ENCODE measurements at regions not wholly inside any gene's neighbourhood (a gene's known extent, or its start where the extent isn't known, plus 50 kb on each side); places are given as distances from the start of the nearest gene placed in this dataset.
A peak's percentile ranks its signal among the peaks of the same experiment; 100 is the strongest.

- H3K4me1 ChIP-seq (ENCODE audit: control insufficient read depth in 2 of 2, insufficient read depth in 1 of 2, low read depth in 1 of 2, low read length in 2 of 2): no peaks in the 10 kb centered on the region
- H3K9ac ChIP-seq (ENCODE audit: low read depth, low read length, poor library complexity): no peak overlapping the region
- no peak overlapping the region for H3K18ac ChIP-seq (ENCODE audit: low read length)
- no peaks in the 10 kb centered on the region for H3K9me3 ChIP-seq (replicated peaks in 1 of 2; ENCODE audit: control insufficient read depth in 2 of 2, insufficient read depth in 1 of 2, low read depth in 1 of 2, low read length in 2 of 2)
- H3K79me1 ChIP-seq (ENCODE audit: low read depth, low read length): no peaks in the 10 kb centered on the region
- H3K14ac ChIP-seq (ENCODE audit: low read length): no peak overlapping the region
- no peak overlapping the region for H3K4me2 ChIP-seq (ENCODE audit: insufficient read depth, low read length, poor library complexity, severe bottlenecking)
- no peak overlapping the region for H2BK15ac ChIP-seq (ENCODE audit: low read length)
- H2BK12ac ChIP-seq (ENCODE audit: low read length): no peak overlapping the region
- no peak overlapping the region for H3K4me3 ChIP-seq (ENCODE audit: low read length in 2 of 2)
- H3K27me3 ChIP-seq (ENCODE audit: control insufficient read depth in 3 of 3, insufficient read depth in 3 of 3, low read depth in 1 of 3, low read length in 3 of 3): no peaks in the 10 kb centered on the region
- no peaks in the 10 kb centered on the region for H3K36me3 ChIP-seq (replicated peaks in 1 of 2; ENCODE audit: control insufficient read depth in 2 of 2, insufficient read depth in 2 of 2, low read length in 2 of 2)
- H3K23ac ChIP-seq (ENCODE audit: low read depth, low read length, poor library complexity): no peak overlapping the region
- no peak overlapping the region for H3K27ac ChIP-seq (replicated peaks; ENCODE audit: low read length)
- no peak for DNase-seq (ENCODE audit: low spot score)
- H2BK120ac ChIP-seq (ENCODE audit: low read depth, low read length): no peak overlapping the region
- no peak overlapping the region for H2AK5ac ChIP-seq (ENCODE audit: low read depth, low read length)
- H4K91ac ChIP-seq (ENCODE audit: low read depth, low read length, poor library complexity): no peak overlapping the region
- H4K8ac ChIP-seq (ENCODE audit: low read depth, low read length): no peak overlapping the region
- H3K4ac ChIP-seq (ENCODE audit: low read length): no peak overlapping the region
- H2AFZ ChIP-seq (ENCODE audit: low read length): peak overlapping the region; percentile 45
- H2BK5ac ChIP-seq (ENCODE audit: low read length): no peak overlapping the region
- no CpG with 5 or more reads among the region's 2 CpGs for WGBS, 2 donors (ENCODE audit: extremely low coverage in 2 of 2, insufficient read length in 2 of 2, insufficient replicate concordance in 1 of 2)
These were observed 338.4 kb downstream of the FIGN start for GRCh38 chr2:163397451-163397850.

GRCh38 chr2:163395602-163396001, 340.2 kb downstream of the FIGN start:
- H3K4me2 ChIP-seq (ENCODE audit: insufficient read depth, low read length, poor library complexity, severe bottlenecking): no peak overlapping the region
- H3K79me1 ChIP-seq (ENCODE audit: low read depth, low read length): no peaks in the 10 kb centered on the region
- no CpG with 5 or more reads among the region's 2 CpGs for WGBS, 2 donors (ENCODE audit: extremely low coverage in 2 of 2, insufficient read length in 2 of 2, insufficient replicate concordance in 1 of 2)
- H2BK12ac ChIP-seq (ENCODE audit: low read length): no peak overlapping the region
- no peak overlapping the region for H2BK5ac ChIP-seq (ENCODE audit: low read length)
- no peak overlapping the region for H2AFZ ChIP-seq (ENCODE audit: low read length)
- no peak overlapping the region for H2BK120ac ChIP-seq (ENCODE audit: low read depth, low read length)
- no peak overlapping the region for H2BK15ac ChIP-seq (ENCODE audit: low read length)
- H3K4ac ChIP-seq (ENCODE audit: low read length): no peak overlapping the region
- H3K9ac ChIP-seq (ENCODE audit: low read depth, low read length, poor library complexity): no peak overlapping the region
- no peak overlapping the region for H3K14ac ChIP-seq (ENCODE audit: low read length)
- H3K18ac ChIP-seq (ENCODE audit: low read length): no peak overlapping the region
- H2AK5ac ChIP-seq (ENCODE audit: low read depth, low read length): no peak overlapping the region
- no peak for DNase-seq (ENCODE audit: low spot score)
- H3K9me3 ChIP-seq (replicated peaks in 1 of 2; ENCODE audit: control insufficient read depth in 2 of 2, insufficient read depth in 1 of 2, low read depth in 1 of 2, low read length in 2 of 2): no peaks in the 10 kb centered on the region
- H3K27me3 ChIP-seq (ENCODE audit: control insufficient read depth in 3 of 3, insufficient read depth in 3 of 3, low read depth in 1 of 3, low read length in 3 of 3): no peaks in the 10 kb centered on the region
- no peak overlapping the region for H3K23ac ChIP-seq (ENCODE audit: low read depth, low read length, poor library complexity)
- no peak overlapping the region for H3K27ac ChIP-seq (replicated peaks; ENCODE audit: low read length)
- H4K8ac ChIP-seq (ENCODE audit: low read depth, low read length): no peak overlapping the region
- H4K91ac ChIP-seq (ENCODE audit: low read depth, low read length, poor library complexity): no peak overlapping the region
- H3K4me1 ChIP-seq (ENCODE audit: control insufficient read depth in 2 of 2, insufficient read depth in 1 of 2, low read depth in 1 of 2, low read length in 2 of 2): no peaks in the 10 kb centered on the region
- no peaks in the 10 kb centered on the region for H3K36me3 ChIP-seq (replicated peaks in 1 of 2; ENCODE audit: control insufficient read depth in 2 of 2, insufficient read depth in 2 of 2, low read length in 2 of 2)
- H3K4me3 ChIP-seq (ENCODE audit: low read length in 2 of 2): no peak overlapping the region

GRCh38 chr2:163389838-163390237, 346.0 kb downstream of the FIGN start:
- H2AK5ac ChIP-seq (ENCODE audit: low read depth, low read length): no peak overlapping the region
- no peak overlapping the region for H3K9ac ChIP-seq (ENCODE audit: low read depth, low read length, poor library complexity)
- H2BK120ac ChIP-seq (ENCODE audit: low read depth, low read length): no peak overlapping the region
- H3K4me3 ChIP-seq (ENCODE audit: low read length in 2 of 2): no peak overlapping the region
- no peak overlapping the region for H2BK15ac ChIP-seq (ENCODE audit: low read length)
- DNase-seq (ENCODE audit: low spot score): no peak
- no peak overlapping the region for H3K27ac ChIP-seq (replicated peaks; ENCODE audit: low read length)
- H3K4me2 ChIP-seq (ENCODE audit: insufficient read depth, low read length, poor library complexity, severe bottlenecking): no peak overlapping the region
- H4K8ac ChIP-seq (ENCODE audit: low read depth, low read length): no peak overlapping the region
- H2BK12ac ChIP-seq (ENCODE audit: low read length): no peak overlapping the region
- H2BK5ac ChIP-seq (ENCODE audit: low read length): no peak overlapping the region
- H4K91ac ChIP-seq (ENCODE audit: low read depth, low read length, poor library complexity): no peak overlapping the region
- H3K4me1 ChIP-seq (ENCODE audit: control insufficient read depth in 2 of 2, insufficient read depth in 1 of 2, low read depth in 1 of 2, low read length in 2 of 2): no peaks in the 10 kb centered on the region
- H3K79me1 ChIP-seq (ENCODE audit: low read depth, low read length): no peaks in the 10 kb centered on the region
- H2AFZ ChIP-seq (ENCODE audit: low read length): no peak overlapping the region
- H3K14ac ChIP-seq (ENCODE audit: low read length): no peak overlapping the region
- no peaks in the 10 kb centered on the region for H3K36me3 ChIP-seq (replicated peaks in 1 of 2; ENCODE audit: control insufficient read depth in 2 of 2, insufficient read depth in 2 of 2, low read length in 2 of 2)
- H3K4ac ChIP-seq (ENCODE audit: low read length): no peak overlapping the region
- H3K9me3 ChIP-seq (replicated peaks in 1 of 2; ENCODE audit: control insufficient read depth in 2 of 2, insufficient read depth in 1 of 2, low read depth in 1 of 2, low read length in 2 of 2): no peaks in the 10 kb centered on the region
- no CpG with 5 or more reads among the region's 2 CpGs for WGBS, 2 donors (ENCODE audit: extremely low coverage in 2 of 2, insufficient read length in 2 of 2, insufficient replicate concordance in 1 of 2)
- no peak overlapping the region for H3K23ac ChIP-seq (ENCODE audit: low read depth, low read length, poor library complexity)
- H3K18ac ChIP-seq (ENCODE audit: low read length): no peak overlapping the region
- no peaks in the 10 kb centered on the region for H3K27me3 ChIP-seq (ENCODE audit: control insufficient read depth in 3 of 3, insufficient read depth in 3 of 3, low read depth in 1 of 3, low read length in 3 of 3)

GRCh38 chr2:163375472-163375871, 360.3 kb downstream of the FIGN start:
- Histone ChIP-seq H3K4ac (ENCODE audit: low read length) (no peak overlapping the region), H2AK5ac (ENCODE audit: low read depth, low read length) (no peak overlapping the region), H3K14ac (ENCODE audit: low read length) (no peak overlapping the region), H2BK12ac (ENCODE audit: low read length) (no peak overlapping the region), H2BK15ac (ENCODE audit: low read length) (no peak overlapping the region), H3K27ac (replicated peaks; ENCODE audit: low read length) (no peak overlapping the region), H3K4me1 (ENCODE audit: control insufficient read depth in 2 of 2, insufficient read depth in 1 of 2, low read depth in 1 of 2, low read length in 2 of 2) (no peaks in the 10 kb centered on the region), H3K79me1 (ENCODE audit: low read depth, low read length) (no peaks in the 10 kb centered on the region), H4K91ac (ENCODE audit: low read depth, low read length, poor library complexity) (no peak overlapping the region), H3K23ac (ENCODE audit: low read depth, low read length, poor library complexity) (no peak overlapping the region), H2BK5ac (ENCODE audit: low read length) (no peak overlapping the region), H3K27me3 (ENCODE audit: control insufficient read depth in 3 of 3, insufficient read depth in 3 of 3, low read depth in 1 of 3, low read length in 3 of 3) (no peaks in the 10 kb centered on the region), H3K4me3 (ENCODE audit: low read length in 2 of 2) (no peak overlapping the region), H2AFZ (ENCODE audit: low read length) (no peak overlapping the region), H3K9me3 (replicated peaks in 1 of 2; ENCODE audit: control insufficient read depth in 2 of 2, insufficient read depth in 1 of 2, low read depth in 1 of 2, low read length in 2 of 2) (peaks cover 0 to 2% of the 10 kb centered on the region in 2 donors), H3K9ac (ENCODE audit: low read depth, low read length, poor library complexity) (no peak overlapping the region), H3K18ac (ENCODE audit: low read length) (no peak overlapping the region), H3K36me3 (replicated peaks in 1 of 2; ENCODE audit: control insufficient read depth in 2 of 2, insufficient read depth in 2 of 2, low read length in 2 of 2) (no peaks in the 10 kb centered on the region), H4K8ac (ENCODE audit: low read depth, low read length) (no peak overlapping the region), H2BK120ac (ENCODE audit: low read depth, low read length) (no peak overlapping the region), H3K4me2 (ENCODE audit: insufficient read depth, low read length, poor library complexity, severe bottlenecking) (no peak overlapping the region)
- WGBS, 2 donors (ENCODE audit: extremely low coverage in 2 of 2, insufficient read length in 2 of 2, insufficient replicate concordance in 1 of 2): no CpG with 5 or more reads among the region's 2 CpGs
- DNase-seq (ENCODE audit: low spot score): no peak
